ENCODE measurements at regions not wholly inside any gene's neighbourhood (a gene's known extent, or its start where the extent isn't known, plus 50 kb on each side); places are given as distances from the start of the nearest gene placed in this dataset.
"Not testable (repeated sequence)": the region's sequence is repeated elsewhere in the genome, so short reads cannot be mapped to it uniquely, and the experiment has no call there.

- DNase-seq (ENCODE audit: low read depth in 1 of 2, low spot score in 1 of 2): no peak
These were observed 54.4 kb upstream of the IQCM start for GRCh38 chr4:149870008-149870407.

GRCh38 chr4:149881744-149882143, 66.1 kb upstream of the IQCM start:
- DNase-seq (ENCODE audit: low read depth in 1 of 2, low spot score in 1 of 2): no peak

- DNase-seq (ENCODE audit: low read depth in 1 of 2, low spot score in 1 of 2): no peak
These were observed 66.6 kb upstream of the IQCM start for GRCh38 chr4:149882251-149882650.

GRCh38 chr4:149884046-149884445, 68.4 kb upstream of the IQCM start:
- no peak for DNase-seq (ENCODE audit: low read depth in 1 of 2, low spot score in 1 of 2)

GRCh38 chr4:149884529-149885181, 69.0 kb upstream of the IQCM start:
- no peak for DNase-seq (ENCODE audit: low read depth in 1 of 2, low spot score in 1 of 2)

GRCh38 chr4:149885896-149886295, 70.3 kb upstream of the IQCM start:
- DNase-seq (ENCODE audit: low read depth in 1 of 2, low spot score in 1 of 2): no peak

- no peak for DNase-seq (ENCODE audit: low read depth in 1 of 2, low spot score in 1 of 2)
These were observed 71.3 kb upstream of the IQCM start for GRCh38 chr4:149886786-149887490.

GRCh38 chr4:149889991-149890390, 74.3 kb upstream of the IQCM start:
- no peak for DNase-seq (ENCODE audit: low read depth in 1 of 2, low spot score in 1 of 2)

GRCh38 chr4:149890531-149890930, 74.9 kb upstream of the IQCM start:
- DNase-seq (ENCODE audit: low read depth in 1 of 2, low spot score in 1 of 2): no peak

- no peak for DNase-seq (ENCODE audit: low read depth in 1 of 2, low spot score in 1 of 2)
These were observed 75.8 kb upstream of the IQCM start for GRCh38 chr4:149891426-149891825.

- no peak for DNase-seq (ENCODE audit: low read depth in 1 of 2, low spot score in 1 of 2)
These were observed 80.8 kb upstream of the IQCM start for GRCh38 chr4:149896432-149896831.

- no peak for DNase-seq (ENCODE audit: low read depth in 1 of 2, low spot score in 1 of 2)
These were observed 82.1 kb upstream of the IQCM start for GRCh38 chr4:149897783-149898182.

GRCh38 chr4:149901128-149901527, 85.5 kb upstream of the IQCM start:
- DNase-seq (ENCODE audit: low read depth in 1 of 2, low spot score in 1 of 2): no peak

GRCh38 chr4:149902242-149902641, 86.6 kb upstream of the IQCM start:
- no peak for DNase-seq (ENCODE audit: low read depth in 1 of 2, low spot score in 1 of 2)

GRCh38 chr4:149910177-149910576, 94.5 kb upstream of the IQCM start:
- no peak for DNase-seq (ENCODE audit: low read depth in 1 of 2, low spot score in 1 of 2)

- no peak for DNase-seq (ENCODE audit: low read depth in 1 of 2, low spot score in 1 of 2)
These were observed 95.1 kb upstream of the IQCM start for GRCh38 chr4:149910604-149911350.

GRCh38 chr4:149911354-149911753, 95.7 kb upstream of the IQCM start:
- DNase-seq (ENCODE audit: low read depth in 1 of 2, low spot score in 1 of 2): no peak

GRCh38 chr4:149912000-149912399, 96.4 kb upstream of the IQCM start:
- no peak for DNase-seq (ENCODE audit: low read depth in 1 of 2, low spot score in 1 of 2)

- DNase-seq (ENCODE audit: low read depth in 1 of 2, low spot score in 1 of 2): no peak
These were observed 98.8 kb upstream of the IQCM start for GRCh38 chr4:149914119-149915115.

GRCh38 chr4:149915735-149916134, 100.1 kb upstream of the IQCM start:
- not testable (repeated sequence) for DNase-seq (ENCODE audit: low read depth in 1 of 2, low spot score in 1 of 2)

- DNase-seq (ENCODE audit: low read depth in 1 of 2, low spot score in 1 of 2): no peak
These were observed 108.1 kb upstream of the IQCM start for GRCh38 chr4:149923736-149924135.

All from activated T-helper 1 cell treated with anti-CD3 and anti-CD28 coated beads, Interleukin-2, amount 50 U/mL, for 16 hours (primary cell).